Rectal smooth muscle tissue (tissue), 1 donor: ENCODE measurements at regions not wholly inside any gene's neighbourhood (a gene's known extent, or its start where the extent isn't known, plus 50 kb on each side); places are given as distances from the start of the nearest gene placed in this dataset.

Experiments
- H3K27ac ChIP-seq: one replicate; pipeline ENCODE4 v1.7.0; 2013; ENCODE audit warnings: low read depth, low read length, inconsistent platforms
- H3K27me3 ChIP-seq: one replicate; pipeline ENCODE4 v1.7.0; 2013; ENCODE audit warnings: low read length; ENCODE audit not compliant: control insufficient read depth, insufficient read depth
- H3K36me3 ChIP-seq: one replicate; pipeline ENCODE4 v1.7.0; 2013; ENCODE audit warnings: low read length; ENCODE audit not compliant: control insufficient read depth, insufficient read depth
- H3K4me1 ChIP-seq: one replicate; pipeline ENCODE4 v1.7.0; 2013; ENCODE audit warnings: low read length; ENCODE audit not compliant: control insufficient read depth, insufficient read depth
- H3K4me3 ChIP-seq: one replicate; pipeline ENCODE4 v1.7.0; 2013; ENCODE audit warnings: low read length
- H3K9ac ChIP-seq: one replicate; pipeline ENCODE4 v1.7.0; 2013; ENCODE audit warnings: low read length

- H3K9ac ChIP-seq = no peak overlapping the region
- no peaks in the 10 kb centered on the region for H3K27me3 ChIP-seq
- H3K36me3 ChIP-seq = no peaks in the 10 kb centered on the region
- H3K4me1 ChIP-seq = no peaks in the 10 kb centered on the region
- no peak overlapping the region for H3K27ac ChIP-seq
- H3K4me3 ChIP-seq = no peak overlapping the region
These were observed 319.5 kb downstream of the TNS1 start for GRCh38 chr2:217683106-217683870.

- no peak overlapping the region for H3K4me3 ChIP-seq
- no peak overlapping the region for H3K27ac ChIP-seq
- H3K4me1 ChIP-seq = no peaks in the 10 kb centered on the region
- no peaks in the 10 kb centered on the region for H3K36me3 ChIP-seq
- H3K27me3 ChIP-seq = no peaks in the 10 kb centered on the region
- no peak overlapping the region for H3K9ac ChIP-seq
These were observed 321.0 kb downstream of the TNS1 start for GRCh38 chr2:217681791-217682190.

- H3K27ac ChIP-seq = no peak overlapping the region
- H3K27me3 ChIP-seq = no peaks in the 10 kb centered on the region
- H3K36me3 ChIP-seq = no peaks in the 10 kb centered on the region
- no peaks in the 10 kb centered on the region for H3K4me1 ChIP-seq
- no peak overlapping the region for H3K4me3 ChIP-seq
- no peak overlapping the region for H3K9ac ChIP-seq
These were observed 322.4 kb downstream of the TNS1 start for GRCh38 chr2:217680381-217680780.

GRCh38 chr2:217673627-217674026 is 329.2 kb downstream of the TNS1 start:
- Histone ChIP-seq H3K27me3 (no peaks in the 10 kb centered on the region), H3K9ac (no peak overlapping the region), H3K4me3 (no peak overlapping the region), H3K4me1 (no peaks in the 10 kb centered on the region), H3K36me3 (no peaks in the 10 kb centered on the region), H3K27ac (no peak overlapping the region)

GRCh38 chr2:217672472-217672871 is 330.3 kb downstream of the TNS1 start:
- no peak overlapping the region for H3K27ac ChIP-seq

GRCh38 chr2:217671871-217672270 is 330.9 kb downstream of the TNS1 start:
- Histone ChIP-seq H3K27ac (no peak overlapping the region), H3K36me3 (no peaks in the 10 kb centered on the region)

More at GRCh38 chr2:217672472-217672871, 330.3 kb downstream of the TNS1 start:
- Histone ChIP-seq H3K4me3 (no peak overlapping the region), H3K36me3 (no peaks in the 10 kb centered on the region), H3K4me1 (no peaks in the 10 kb centered on the region), H3K27me3 (no peaks in the 10 kb centered on the region), H3K9ac (no peak overlapping the region)

GRCh38 chr2:217671075-217671474 is 331.7 kb downstream of the TNS1 start:
- Histone ChIP-seq H3K9ac (no peak overlapping the region), H3K4me1 (no peaks in the 10 kb centered on the region), H3K36me3 (no peaks in the 10 kb centered on the region), H3K27ac (no peak overlapping the region), H3K4me3 (no peak overlapping the region), H3K27me3 (no peaks in the 10 kb centered on the region)

More at GRCh38 chr2:217671871-217672270, 330.9 kb downstream of the TNS1 start:
- Histone ChIP-seq H3K9ac (no peak overlapping the region), H3K4me1 (no peaks in the 10 kb centered on the region), H3K27me3 (no peaks in the 10 kb centered on the region), H3K4me3 (no peak overlapping the region)

- no peaks in the 10 kb centered on the region for H3K36me3 ChIP-seq
- no peak overlapping the region for H3K9ac ChIP-seq
- no peak overlapping the region for H3K27ac ChIP-seq
- no peak overlapping the region for H3K4me3 ChIP-seq
- no peaks in the 10 kb centered on the region for H3K27me3 ChIP-seq
- H3K4me1 ChIP-seq = no peaks in the 10 kb centered on the region
These were observed 333.0 kb downstream of the TNS1 start for GRCh38 chr2:217669831-217670230.

GRCh38 chr2:217667512-217667911 is 335.3 kb downstream of the TNS1 start:
- no peaks in the 10 kb centered on the region for H3K36me3 ChIP-seq
- no peak overlapping the region for H3K27ac ChIP-seq
- no peaks in the 10 kb centered on the region for H3K4me1 ChIP-seq

GRCh38 chr2:217667035-217667434 is 335.8 kb downstream of the TNS1 start:
- no peaks in the 10 kb centered on the region for H3K4me1 ChIP-seq
- H3K9ac ChIP-seq = no peak overlapping the region
- no peaks in the 10 kb centered on the region for H3K27me3 ChIP-seq
- no peak overlapping the region for H3K4me3 ChIP-seq
- no peak overlapping the region for H3K27ac ChIP-seq
- no peaks in the 10 kb centered on the region for H3K36me3 ChIP-seq

More at GRCh38 chr2:217667512-217667911, 335.3 kb downstream of the TNS1 start:
- no peak overlapping the region for H3K9ac ChIP-seq
- H3K4me3 ChIP-seq = no peak overlapping the region
- no peaks in the 10 kb centered on the region for H3K27me3 ChIP-seq

GRCh38 chr2:217666338-217666737 is 336.5 kb downstream of the TNS1 start:
- Histone ChIP-seq H3K9ac (no peak overlapping the region), H3K4me3 (no peak overlapping the region), H3K27me3 (no peaks in the 10 kb centered on the region), H3K36me3 (no peaks in the 10 kb centered on the region), H3K4me1 (peaks cover 3% of the 10 kb centered on the region), H3K27ac (no peak overlapping the region)

GRCh38 chr2:217664761-217665160 is 338.0 kb downstream of the TNS1 start:
- peaks cover 3% of the 10 kb centered on the region for H3K4me1 ChIP-seq
- no peaks in the 10 kb centered on the region for H3K36me3 ChIP-seq
- H3K4me3 ChIP-seq = no peak overlapping the region
- no peak overlapping the region for H3K9ac ChIP-seq
- no peaks in the 10 kb centered on the region for H3K27me3 ChIP-seq
- no peak overlapping the region for H3K27ac ChIP-seq

GRCh38 chr2:217662984-217663602 is 339.7 kb downstream of the TNS1 start:
- Histone ChIP-seq H3K4me3 (no peak overlapping the region), H3K4me1 (peaks cover 3% of the 10 kb centered on the region), H3K9ac (no peak overlapping the region), H3K36me3 (no peaks in the 10 kb centered on the region), H3K27ac (no peak overlapping the region), H3K27me3 (no peaks in the 10 kb centered on the region)
